SHP77 treated with DMSO at 0.1 percent for 48 hours (cell line): ENCODE measurements at regions not wholly inside any gene's neighbourhood (a gene's known extent, or its start where the extent isn't known, plus 50 kb on each side); places are given as distances from the start of the nearest gene placed in this dataset.

Experiments
- DNase-seq: peaks from one replicate; lab custom pipeline; 2025; lab: John Stamatoyannopoulos, UW

GRCh38 chr7:106165337-106165736, 53.2 kb upstream of the SYPL1 start:
- DNase-seq = no peak

- DNase-seq = no peak
These were observed 51.1 kb upstream of the SYPL1 start for GRCh38 chr7:106163257-106163656.
